ENCODE measurements at regions not wholly inside any gene's neighbourhood (a gene's known extent, or its start where the extent isn't known, plus 50 kb on each side); places are given as distances from the start of the nearest gene placed in this dataset.
"Not testable (repeated sequence)": the region's sequence is repeated elsewhere in the genome, so short reads cannot be mapped to it uniquely, and the experiment has no call there.

DNA sequence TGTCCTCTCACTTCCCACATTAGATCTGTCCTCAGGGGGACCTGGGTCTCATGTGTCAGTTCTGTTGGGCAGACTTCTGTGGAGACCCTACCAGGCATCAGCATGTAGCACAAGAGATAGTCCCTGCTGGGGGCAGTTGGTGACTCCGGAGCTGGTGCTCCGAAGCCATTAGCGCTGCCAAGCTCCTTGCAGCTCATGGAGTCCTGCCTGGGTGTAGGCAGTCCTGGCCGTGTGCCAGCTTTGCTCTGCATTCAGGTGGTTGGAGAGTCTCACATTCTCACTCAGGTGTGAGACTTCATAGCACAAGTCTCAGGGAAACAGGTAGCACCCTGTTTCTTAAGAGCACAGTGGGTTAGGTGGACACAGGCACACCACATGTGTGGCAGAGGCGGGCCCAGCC lies 202.3 kb downstream of the LIPI start:
- not testable (repeated sequence) for DNase-seq (ENCODE audit: low spot score)

- not testable (repeated sequence) for DNase-seq (ENCODE audit: low spot score)
Observed at GRCh38 chr21:14008006-14008405, 202.7 kb downstream of the LIPI start.

- not testable (repeated sequence) for DNase-seq (ENCODE audit: low spot score)
Observed at GRCh38 chr21:14006144-14006543, 204.6 kb downstream of the LIPI start.

DNA sequence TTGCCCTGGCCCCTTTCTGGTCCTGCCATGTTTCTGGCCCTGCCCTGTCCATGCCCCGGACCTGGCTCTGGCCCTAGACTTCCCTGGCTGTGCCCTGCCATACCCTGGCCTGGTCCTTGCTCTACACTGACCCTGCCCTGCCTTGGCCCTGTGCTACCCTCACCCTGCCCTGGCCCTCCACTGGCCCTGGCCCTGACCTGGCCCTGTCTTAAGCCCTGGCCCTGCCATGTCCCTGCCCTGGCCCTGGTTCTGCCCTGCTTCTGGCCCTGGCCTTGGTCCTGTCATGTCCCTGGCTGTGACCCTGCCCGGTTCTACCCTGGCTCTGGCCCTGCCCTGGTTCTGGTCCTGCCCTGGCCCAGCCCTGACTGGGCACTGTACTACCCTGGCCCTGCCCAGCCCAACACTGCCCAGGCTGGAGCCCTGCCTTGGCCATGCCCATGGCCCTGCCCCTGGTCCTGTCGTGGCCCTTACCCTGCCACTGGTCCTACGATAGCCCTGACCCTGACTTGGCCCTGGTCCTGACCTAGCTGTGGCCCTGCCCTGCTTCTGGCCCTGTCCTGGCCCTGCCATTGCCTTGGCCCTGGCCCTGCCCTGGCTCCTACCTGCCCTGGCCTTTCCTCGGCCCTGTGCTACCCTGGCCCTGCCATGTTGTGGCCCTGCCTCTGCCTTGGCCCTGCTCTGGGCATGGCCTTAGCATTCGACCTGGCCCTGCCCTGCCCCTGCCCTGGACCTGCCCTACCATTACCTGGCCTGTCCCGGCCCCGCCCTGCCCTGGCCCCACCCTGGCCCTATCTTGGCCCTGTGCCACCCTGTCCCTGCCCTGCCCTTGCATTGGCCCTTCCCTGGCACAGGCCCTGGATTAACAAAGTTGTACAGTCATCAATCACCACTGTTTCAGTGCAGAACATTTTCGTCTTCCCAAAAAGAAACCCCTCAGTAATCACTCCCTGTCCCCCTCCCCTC lies 223.5 kb downstream of the LIPI start:
- DNase-seq (ENCODE audit: low spot score): not testable (repeated sequence)

- DNase-seq (ENCODE audit: low spot score): not testable (repeated sequence)
Observed at GRCh38 chr21:13985865-13986863, 224.6 kb downstream of the LIPI start.

- not testable (repeated sequence) for DNase-seq (ENCODE audit: low spot score)
Observed at GRCh38 chr21:13985137-13985864, 225.5 kb downstream of the LIPI start.

DNA sequence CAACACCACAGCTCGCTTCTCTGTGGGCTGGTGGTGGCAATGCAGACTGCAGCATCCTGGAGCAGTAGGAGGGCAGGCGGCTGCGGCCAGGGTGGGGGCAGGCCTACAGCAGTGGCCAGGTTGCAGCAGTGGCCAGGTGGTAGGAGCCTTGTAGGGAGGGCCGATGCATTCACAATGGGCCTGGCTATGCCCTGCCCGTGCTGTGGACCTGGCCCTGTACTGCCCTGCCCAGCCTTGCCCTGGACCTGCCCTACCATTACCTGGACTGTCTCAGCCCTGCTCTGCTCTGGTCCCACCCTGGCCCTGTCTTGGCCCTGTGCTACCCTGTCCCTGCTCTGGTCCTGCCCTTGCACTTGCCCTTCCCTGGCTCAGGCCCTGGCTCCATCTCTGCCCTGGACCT lies 226.0 kb downstream of the LIPI start:
- DNase-seq (ENCODE audit: low spot score): not testable (repeated sequence)

- DNase-seq (ENCODE audit: low spot score): not testable (repeated sequence)
Observed at GRCh38 chr21:13981176-13982087, 229.3 kb downstream of the LIPI start.

- peak; percentile 15 for DNase-seq (ENCODE audit: low spot score)
Observed at GRCh38 chr21:13980115-13980662, 230.6 kb downstream of the LIPI start.

- DNase-seq (ENCODE audit: low spot score): not testable (repeated sequence)
Observed at GRCh38 chr21:13979608-13980007, 231.1 kb downstream of the LIPI start.

DNA sequence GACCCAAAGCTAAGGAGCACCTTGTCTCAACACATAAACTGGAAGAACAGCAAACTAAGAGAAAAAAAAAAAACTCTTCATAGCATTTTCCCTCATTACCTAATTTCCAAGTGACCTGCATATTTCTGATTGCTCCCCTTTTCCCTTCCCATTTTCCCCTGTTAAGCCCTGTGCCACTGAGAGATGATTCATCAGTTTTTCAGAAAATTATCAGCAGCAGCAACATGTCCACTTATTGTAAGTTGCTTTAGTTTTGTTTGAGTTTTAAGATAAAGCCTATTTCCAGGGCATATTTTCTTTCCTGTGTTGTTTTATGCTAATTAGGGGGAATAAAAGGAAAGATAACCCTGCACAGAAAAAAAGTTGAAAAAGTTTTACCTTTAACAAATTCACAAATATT lies 236.2 kb downstream of the LIPI start:
- DNase-seq (ENCODE audit: low spot score): not testable (repeated sequence)

DNA sequence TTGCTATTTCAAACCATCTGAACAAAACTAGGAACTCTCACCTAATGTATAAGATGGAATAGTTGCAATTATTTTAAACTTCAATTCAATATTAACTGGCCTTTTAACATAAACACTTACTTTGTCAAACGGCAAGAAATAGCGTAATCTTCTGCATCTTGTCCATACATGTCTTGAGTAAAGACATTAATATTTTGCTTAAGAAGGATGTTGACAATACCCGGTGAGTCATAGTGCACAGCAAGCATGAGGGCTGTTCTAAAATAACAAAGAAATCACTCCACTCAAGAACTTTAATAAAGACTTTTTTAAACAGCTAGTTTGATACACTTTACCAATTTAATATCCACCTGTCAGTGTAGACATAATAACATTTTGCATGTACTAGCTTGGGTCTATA lies 240.9 kb downstream of the LIPI start:
- not testable (repeated sequence) for DNase-seq (ENCODE audit: low spot score)

DNA sequence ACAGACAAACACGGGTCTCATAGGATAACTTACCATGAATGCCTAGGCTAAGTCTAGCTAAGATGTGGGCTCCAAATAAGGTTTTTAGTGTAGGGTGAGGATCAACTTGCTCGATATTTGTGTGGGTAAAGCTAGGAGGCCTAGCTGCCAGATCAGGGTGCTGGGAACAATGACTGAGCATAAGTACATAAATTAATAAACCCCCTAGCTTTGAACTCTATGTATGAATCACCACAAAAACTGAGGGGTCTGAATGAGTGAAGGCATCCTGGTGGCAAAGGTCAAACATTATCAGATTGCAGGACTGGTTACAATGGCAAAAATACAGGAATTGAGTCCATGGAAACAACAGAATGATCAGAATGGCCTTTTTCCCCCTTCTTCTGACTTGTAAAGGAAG lies 241.8 kb downstream of the LIPI start:
- not testable (repeated sequence) for DNase-seq (ENCODE audit: low spot score)

DNA sequence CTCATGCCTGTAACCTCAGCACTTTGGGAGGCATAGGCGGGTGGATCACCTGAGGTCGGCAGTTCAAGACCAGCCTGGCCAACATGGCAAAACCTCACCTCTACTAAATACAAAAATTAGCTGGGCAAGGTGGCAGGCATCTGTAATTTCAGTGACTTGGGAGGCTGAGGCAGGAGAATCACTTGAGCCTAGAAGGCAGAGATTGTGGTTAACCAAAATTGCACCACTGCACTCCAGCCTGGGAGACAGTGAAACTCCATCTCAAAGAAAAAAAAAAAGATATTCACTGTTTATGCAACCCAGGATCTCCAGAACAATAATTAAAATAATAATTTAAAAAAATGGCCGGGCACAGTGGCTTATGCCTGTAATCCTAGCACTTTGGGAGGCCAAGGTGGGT lies 247.5 kb downstream of the LIPI start:
- not testable (repeated sequence) for DNase-seq (ENCODE audit: low spot score)

- no peak for DNase-seq (ENCODE audit: low spot score)
Observed at GRCh38 chr21:13937236-13937635, 273.5 kb downstream of the LIPI start.

DNA sequence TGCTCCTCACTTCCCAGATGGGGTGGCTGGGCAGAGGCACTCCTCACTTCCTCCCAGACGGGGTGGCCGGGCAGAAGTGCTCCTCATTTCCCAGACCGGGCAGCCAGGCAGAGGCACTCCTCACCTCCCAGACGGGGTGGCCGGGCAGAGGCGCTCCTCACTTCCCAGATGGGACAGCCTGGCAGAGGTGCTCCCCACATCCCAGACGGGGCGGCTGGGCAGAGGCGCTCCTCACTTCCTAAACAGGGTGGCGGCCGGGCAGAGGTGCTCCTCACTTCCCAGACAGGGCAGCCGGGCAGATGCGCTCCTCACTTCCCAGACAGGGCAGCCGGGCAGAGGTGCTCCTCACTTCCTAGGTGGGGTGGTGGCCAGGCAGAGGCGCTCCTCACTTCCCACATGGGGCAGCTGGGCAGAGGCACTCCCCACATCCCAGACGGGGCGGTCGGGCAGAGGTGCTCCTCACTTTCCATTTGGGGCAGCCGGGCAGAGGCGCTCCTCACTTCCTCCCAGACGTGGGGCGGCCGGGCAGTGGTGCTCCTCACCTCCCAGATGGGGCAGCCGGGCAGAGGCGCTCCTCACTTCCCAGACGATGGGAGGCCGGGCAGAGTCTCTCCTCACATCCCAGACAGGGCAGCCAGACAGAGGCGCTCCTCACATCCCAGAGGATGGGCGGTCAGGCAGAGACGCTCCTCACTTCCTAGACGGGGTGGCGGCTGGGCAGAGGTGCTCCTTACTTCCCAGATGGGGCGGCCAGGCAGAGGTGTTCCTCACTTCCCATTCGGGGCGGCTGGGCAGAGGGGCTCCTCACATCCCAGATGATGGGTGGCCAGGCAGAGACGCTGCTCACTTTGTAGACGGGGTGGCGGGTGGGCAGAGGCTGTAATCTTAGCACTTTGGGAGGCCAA lies 274.5 kb downstream of the LIPI start:
- not testable (repeated sequence) for DNase-seq (ENCODE audit: low spot score)

DNA sequence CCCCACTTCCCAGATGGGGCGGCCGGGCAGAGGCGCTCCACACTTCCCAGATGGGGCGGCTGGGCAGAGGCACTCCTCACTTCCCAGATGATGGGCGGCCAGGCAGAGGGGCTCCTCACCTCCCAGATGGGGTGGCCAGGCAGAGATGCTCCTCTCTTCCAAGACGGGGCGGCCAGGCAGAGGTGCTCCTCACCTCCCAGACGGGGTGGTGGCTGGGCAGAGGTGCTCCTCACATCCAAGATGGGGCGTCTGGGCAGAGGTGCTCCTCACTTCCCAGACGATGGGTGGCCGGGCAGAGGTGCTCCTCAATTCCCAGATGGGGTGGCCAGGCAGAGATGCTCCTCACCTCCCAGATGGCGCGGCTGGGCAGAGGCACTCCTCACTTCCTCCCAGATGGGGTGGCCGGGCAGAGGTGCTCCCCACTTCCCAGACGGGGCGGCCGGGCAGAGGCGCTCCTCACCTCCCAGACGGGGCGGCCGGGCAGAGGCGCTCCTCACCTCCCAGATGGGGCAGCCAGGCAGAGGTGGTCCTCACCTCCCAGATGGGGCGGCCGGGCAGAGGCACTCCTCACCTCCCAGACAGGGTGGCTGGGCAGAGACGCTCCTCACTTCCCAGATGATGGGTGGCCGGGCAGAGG lies 275.2 kb downstream of the LIPI start:
- DNase-seq (ENCODE audit: low spot score): not testable (repeated sequence)

GRCh38 chr21:13934887-13935342 lies 275.8 kb downstream of the LIPI start:
- not testable (repeated sequence) for DNase-seq (ENCODE audit: low spot score)

All from umbilical cord (tissue), 1 donor.